ENCODE measurements at regions not wholly inside any gene's neighbourhood (a gene's known extent, or its start where the extent isn't known, plus 50 kb on each side); places are given as distances from the start of the nearest gene placed in this dataset.

DNA sequence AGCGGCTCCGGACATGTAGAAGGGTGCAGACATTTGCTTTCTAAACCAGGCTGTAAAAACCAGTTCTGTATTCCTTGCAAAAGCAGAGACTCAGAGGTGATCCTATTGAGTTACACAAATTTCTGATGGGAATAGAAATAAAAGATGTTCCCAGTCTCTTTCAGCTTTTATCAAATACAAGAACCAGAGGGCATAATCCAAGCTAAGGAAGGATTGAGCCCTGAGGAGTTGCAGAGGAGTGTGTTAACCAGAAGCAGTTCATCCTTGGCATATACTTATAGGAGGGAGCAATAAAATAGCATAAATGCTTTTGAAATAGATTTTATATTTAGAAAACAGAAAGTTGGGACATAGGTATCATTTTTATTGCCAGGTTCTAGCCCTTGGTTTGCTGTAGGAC, 75.3 kb downstream of the KIF4B start:
- no peak for FAIRE-seq
- Histone ChIP-seq H3K27me3 (ENCODE audit: control insufficient read depth in 2 of 2, insufficient read depth in 2 of 2, low read length in 2 of 2) (no peaks in the 10 kb centered on the region), H3K79me2 (ENCODE audit: control insufficient read depth, insufficient read depth, low read length) (no peaks in the 10 kb centered on the region), H3K4me1 (ENCODE audit: control insufficient read depth, extremely low read depth, insufficient read depth, low read length) (peaks cover 9% of the 10 kb centered on the region), H3K27ac (ENCODE audit: insufficient read depth, low read depth, low read length) (no peak overlapping the region), H2AFZ (ENCODE audit: low read depth, low read length) (no peak overlapping the region), H3K4me3 (replicated peaks in 1 of 3; ENCODE audit: insufficient read depth in 1 of 3, low read depth in 1 of 3, low read length in 3 of 3) (no peak overlapping the region), H3K9me3 (replicated peaks; ENCODE audit: control insufficient read depth, insufficient read depth, low read length) (no peaks in the 10 kb centered on the region), H3K9ac (replicated peaks; ENCODE audit: extremely low read depth, insufficient read depth, low read length) (no peak overlapping the region), H3K9me1 (replicated peaks; ENCODE audit: control insufficient read depth, extremely low read depth, insufficient read depth, low read length) (no peaks in the 10 kb centered on the region), H4K20me1 (replicated peaks; ENCODE audit: control insufficient read depth, extremely low read depth, insufficient read depth, low read length) (no peaks in the 10 kb centered on the region), H3K4me2 (ENCODE audit: insufficient read depth, low read length) (no peak overlapping the region), H3K36me3 (ENCODE audit: control insufficient read depth in 2 of 2, extremely low read depth in 1 of 2, insufficient read depth in 2 of 2, low read length in 2 of 2) (no peaks in the 10 kb centered on the region)
- TF ChIP-seq, protein P1, sequence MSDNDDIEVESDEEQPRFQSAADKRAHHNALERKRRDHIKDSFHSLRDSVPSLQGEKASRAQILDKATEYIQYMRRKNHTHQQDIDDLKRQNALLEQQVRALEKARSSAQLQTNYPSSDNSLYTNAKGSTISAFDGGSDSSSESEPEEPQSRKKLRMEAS (IDR thresholded peaks at IDR 0.05; ENCODE audit: insufficient read depth, insufficient read length) = no peak
- TF ChIP-seq MYC (IDR thresholded peaks at IDR 0.05; ENCODE audit: low read depth, low read length) (no peak), FOS (IDR thresholded peaks at IDR 0.05; ENCODE audit: borderline replicate concordance, insufficient read depth, low read length) (no peak), JUN (IDR thresholded peaks at IDR 0.05; ENCODE audit: borderline replicate concordance, insufficient read depth, insufficient read length, low read depth) (no peak), POLR2A (IDR thresholded peaks at IDR 0.05; ENCODE audit: low read depth, low read length) (no peak), POLR2AphosphoS5 (IDR thresholded peaks at IDR 0.05; ENCODE audit: insufficient read depth, low read depth, low read length) (no peak)
- TF ChIP-seq, protein P2, sequence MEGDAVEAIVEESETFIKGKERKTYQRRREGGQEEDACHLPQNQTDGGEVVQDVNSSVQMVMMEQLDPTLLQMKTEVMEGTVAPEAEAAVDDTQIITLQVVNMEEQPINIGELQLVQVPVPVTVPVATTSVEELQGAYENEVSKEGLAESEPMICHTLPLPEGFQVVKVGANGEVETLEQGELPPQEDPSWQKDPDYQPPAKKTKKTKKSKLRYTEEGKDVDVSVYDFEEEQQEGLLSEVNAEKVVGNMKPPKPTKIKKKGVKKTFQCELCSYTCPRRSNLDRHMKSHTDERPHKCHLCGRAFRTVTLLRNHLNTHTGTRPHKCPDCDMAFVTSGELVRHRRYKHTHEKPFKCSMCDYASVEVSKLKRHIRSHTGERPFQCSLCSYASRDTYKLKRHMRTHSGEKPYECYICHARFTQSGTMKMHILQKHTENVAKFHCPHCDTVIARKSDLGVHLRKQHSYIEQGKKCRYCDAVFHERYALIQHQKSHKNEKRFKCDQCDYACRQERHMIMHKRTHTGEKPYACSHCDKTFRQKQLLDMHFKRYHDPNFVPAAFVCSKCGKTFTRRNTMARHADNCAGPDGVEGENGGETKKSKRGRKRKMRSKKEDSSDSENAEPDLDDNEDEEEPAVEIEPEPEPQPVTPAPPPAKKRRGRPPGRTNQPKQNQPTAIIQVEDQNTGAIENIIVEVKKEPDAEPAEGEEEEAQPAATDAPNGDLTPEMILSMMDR (IDR thresholded peaks at IDR 0.05; ENCODE audit: extremely low read depth in 1 of 2, insufficient read depth in 1 of 2, low read depth in 1 of 2, low read length in 2 of 2) = no peak
- BruUV-seq (replicated peaks) = no TSS peak
- intact Hi-C loops (cut with micrococcal nuclease) = no loop called here
- dilution Hi-C loops (cut with MboI; ENCODE audit: extremely low pct_ligation_motif_present, low sequenced_read_pairs) = no loop called here
- ChIA-PET CTCF (no interaction called here), POLR2A (no interaction called here)
- DNase-seq (ENCODE audit: low read depth, low spot score) = no peak

DNA sequence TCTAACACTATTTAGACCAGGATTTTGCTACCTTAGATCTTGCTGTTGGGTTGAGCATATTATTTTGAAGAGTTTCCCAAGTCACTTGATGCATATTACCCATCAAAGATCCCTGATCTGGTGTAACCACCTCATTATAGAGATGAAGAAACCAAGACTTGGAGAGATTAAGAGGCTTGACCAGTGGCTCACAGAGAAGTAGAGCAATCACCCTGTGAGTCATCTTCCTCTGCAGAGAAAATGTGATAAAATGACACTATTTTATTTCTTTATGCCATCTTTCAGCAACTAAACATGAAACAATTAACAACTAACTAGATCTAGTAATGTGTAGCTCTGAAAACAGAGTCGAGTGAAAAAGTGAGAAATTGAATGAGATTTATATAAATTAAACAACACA, 76.1 kb downstream of the KIF4B start:
- Histone ChIP-seq H3K9me1 (replicated peaks; ENCODE audit: control insufficient read depth, extremely low read depth, insufficient read depth, low read length) (no peaks in the 10 kb centered on the region), H3K27me3 (ENCODE audit: control insufficient read depth in 2 of 2, insufficient read depth in 2 of 2, low read length in 2 of 2) (no peaks in the 10 kb centered on the region), H3K9ac (replicated peaks; ENCODE audit: extremely low read depth, insufficient read depth, low read length) (no peak overlapping the region), H3K27ac (ENCODE audit: insufficient read depth, low read depth, low read length) (no peak overlapping the region), H2AFZ (ENCODE audit: low read depth, low read length) (no peak overlapping the region), H4K20me1 (replicated peaks; ENCODE audit: control insufficient read depth, extremely low read depth, insufficient read depth, low read length) (no peaks in the 10 kb centered on the region), H3K9me3 (replicated peaks; ENCODE audit: control insufficient read depth, insufficient read depth, low read length) (no peaks in the 10 kb centered on the region), H3K4me1 (ENCODE audit: control insufficient read depth, extremely low read depth, insufficient read depth, low read length) (peaks cover 9% of the 10 kb centered on the region), H3K4me3 (replicated peaks in 1 of 3; ENCODE audit: insufficient read depth in 1 of 3, low read depth in 1 of 3, low read length in 3 of 3) (no peak overlapping the region), H3K4me2 (ENCODE audit: insufficient read depth, low read length) (no peak overlapping the region), H3K79me2 (ENCODE audit: control insufficient read depth, insufficient read depth, low read length) (no peaks in the 10 kb centered on the region), H3K36me3 (ENCODE audit: control insufficient read depth in 2 of 2, extremely low read depth in 1 of 2, insufficient read depth in 2 of 2, low read length in 2 of 2) (no peaks in the 10 kb centered on the region)
- ChIA-PET CTCF (no interaction called here), POLR2A (no interaction called here)
- TF ChIP-seq EZH2 (IDR thresholded peaks at IDR 0.05; ENCODE audit: borderline replicate concordance, low read depth, low read length, severe bottlenecking) (no peak), FOS (IDR thresholded peaks at IDR 0.05; ENCODE audit: borderline replicate concordance, insufficient read depth, low read length) (peak; percentile 74)
- DNase-seq (ENCODE audit: low read depth, low spot score) (no peak), FAIRE-seq (no peak)
- intact Hi-C loops (cut with micrococcal nuclease) = no loop called here
- no TSS peak for BruUV-seq (replicated peaks)
- dilution Hi-C loops (cut with MboI; ENCODE audit: extremely low pct_ligation_motif_present, low sequenced_read_pairs) = no loop called here

Data from endothelial cell of umbilical vein (primary cell).